Naive thymus-derived CD4-positive, alpha-beta T cell (primary cell): ENCODE measurements at regions not wholly inside any gene's neighbourhood (a gene's known extent, or its start where the extent isn't known, plus 50 kb on each side); places are given as distances from the start of the nearest gene placed in this dataset.
A peak's percentile ranks its signal among the peaks of the same experiment; 100 is the strongest.

Source experiments
- ATAC-seq: fragments of 150-1000 bp; cut with Tn5 transposase; 2 replicates; pipeline ENCODE4 v1.10.0; 2021; ENCODE audit warnings: mild to moderate bottlenecking, moderate library complexity
- CTCF ChIA-PET: fragments of 350-600 bp; sonication (Branson Sonifier 250); formaldehyde crosslinking; loops from one replicate; lab custom pipeline; 2021; ENCODE audit warnings: antibody characterized with exemption; lab: Charles Lee
- POLR2A ChIA-PET: fragments of 350-600 bp; sonication (Branson Sonifier 250); formaldehyde crosslinking; loops from one replicate; lab custom pipeline; 2021; ENCODE audit warnings: antibody characterized with exemption, inconsistent platforms; lab: Charles Lee
- DNase-seq, 9 donors: peaks; one replicate each; pipeline versions ENCODE4 v3.0.0 to v3.0.0-alpha.2; 2020 to 2022; ENCODE audit warnings: mixed read lengths in 1 of 9
- H3K27ac ChIP-seq: one replicate; pipeline ENCODE4 v1.7.0; 2013; ENCODE audit warnings: mild to moderate bottlenecking, low read depth, low read length, moderate library complexity
- H3K27me3 ChIP-seq, 2 donors: one replicate each; pipeline ENCODE4 v1.7.0; 2013; ENCODE audit warnings: low read length in 2 of 2, mild to moderate bottlenecking in 2 of 2, moderate library complexity in 2 of 2; ENCODE audit not compliant: control insufficient read depth in 2 of 2, insufficient read depth in 2 of 2
- H3K36me3 ChIP-seq, 3 experiments: 1 replicate in 2 of 3; 2 replicates in 1 of 3; pipeline ENCODE4 v1.7.0; 2013; ENCODE audit warnings: low read length in 3 of 3, mild to moderate bottlenecking in 3 of 3, moderate library complexity in 1 of 3; ENCODE audit not compliant: insufficient read depth in 3 of 3, control insufficient read depth in 2 of 3
- H3K4me1 ChIP-seq, 2 donors: one replicate each; pipeline ENCODE4 v1.7.0; 2013; ENCODE audit warnings: low read length in 2 of 2, mild to moderate bottlenecking in 2 of 2, moderate library complexity in 1 of 2; ENCODE audit not compliant: control insufficient read depth in 2 of 2, insufficient read depth in 2 of 2
- H3K4me3 ChIP-seq: 2 replicates; pipeline ENCODE4 v1.7.0; 2013; ENCODE audit warnings: mild to moderate bottlenecking, low read length
- H3K9me3 ChIP-seq, 3 experiments: 1 replicate in 2 of 3; 2 replicates in 1 of 3; pipeline ENCODE4 v1.7.0; 2013; ENCODE audit warnings: low read length in 3 of 3; ENCODE audit not compliant: control insufficient read depth in 2 of 3
- H3K27ac Mint-ChIP-seq, 9 donors: one replicate each; pipeline ENCODE4 v1.8.0; 2020 to 2022; ENCODE audit warnings: mixed read lengths in 9 of 9, mild to moderate bottlenecking in 8 of 9, moderate library complexity in 5 of 9, inconsistent platforms in 2 of 9
- H3K27me3 Mint-ChIP-seq, 5 donors: one replicate each; pipeline ENCODE4 v1.8.0; 2021 to 2022; ENCODE audit warnings: mixed read lengths in 5 of 5, mild to moderate bottlenecking in 1 of 5
- H3K36me3 Mint-ChIP-seq, 5 donors: one replicate each; pipeline ENCODE4 v1.8.0; 2020 to 2022; ENCODE audit warnings: mixed read lengths in 5 of 5, mild to moderate bottlenecking in 3 of 5, inconsistent platforms in 1 of 5
- H3K4me1 Mint-ChIP-seq, 7 donors: one replicate each; pipeline ENCODE4 v1.8.0; 2020 to 2022; ENCODE audit warnings: mixed read lengths in 7 of 7, mild to moderate bottlenecking in 3 of 7, inconsistent platforms in 1 of 7
- H3K4me3 Mint-ChIP-seq, 10 donors: one replicate each; pipeline ENCODE4 v1.8.0; 2020 to 2022; ENCODE audit warnings: mild to moderate bottlenecking in 10 of 10, mixed read lengths in 10 of 10, moderate library complexity in 6 of 10, inconsistent platforms in 2 of 10
- H3K9me3 Mint-ChIP-seq, 11 donors: one replicate each; pipeline ENCODE4 v1.8.0; 2020 to 2022; ENCODE audit warnings: mixed read lengths in 11 of 11, mild to moderate bottlenecking in 4 of 11, inconsistent platforms in 1 of 11, moderate library complexity in 1 of 11
- intact Hi-C, 2 donors: fragments of 100-400 bp; cut with micrococcal nuclease; formaldehyde crosslinking; loops; one replicate each; pipeline ENCODE4 v1.15.1; 2023

GRCh38 chr12:104864668-104865067 lies 93.4 kb downstream of the SLC41A2 start:
- Histone ChIP-seq H3K4me3 (no peak overlapping the region), H3K9me3 (no peaks in the 10 kb centered on the region), H3K27ac (no peak overlapping the region), H3K36me3 (no peaks in the 10 kb centered on the region), H3K4me1 (no peaks in the 10 kb centered on the region), H3K27me3 (no peaks in the 10 kb centered on the region)
- ChIA-PET CTCF (interaction anchor here (2.4 kb wide), 1 partner anchor 483 kb away, joined by 11 read pairs; no protein-coding TSS in a partner anchor), POLR2A (no interaction called here)
- no peak overlapping the region for H3K4me3 Mint-ChIP-seq
- H3K27me3 Mint-ChIP-seq, result peaks cover 0 to 9% (median 8%) of the 10 kb centered on the region in 5 donors
- DNase-seq (no peak), ATAC-seq (no peak)
- peaks cover 0 to 12% (median 8%) of the 10 kb centered on the region in 7 donors for H3K4me1 Mint-ChIP-seq
- intact Hi-C loops, result no loop called here
- H3K9me3 Mint-ChIP-seq, result no peaks in the 10 kb centered on the region
- no peaks in the 10 kb centered on the region for H3K36me3 Mint-ChIP-seq
- no peak overlapping the region for H3K27ac Mint-ChIP-seq

GRCh38 chr12:104863296-104863948 lies 94.7 kb downstream of the SLC41A2 start:
- peak overlapping the region in 1 of 9 donors; percentile 7 for H3K27ac Mint-ChIP-seq
- no peak overlapping the region for H3K4me3 ChIP-seq
- no peaks in the 10 kb centered on the region for H3K9me3 ChIP-seq
- no peak overlapping the region for H3K27ac ChIP-seq
- ATAC-seq, result no peak
- H3K4me3 Mint-ChIP-seq, result no peak overlapping the region
- peaks cover 0 to 4% (median 0%) of the 10 kb centered on the region in 5 donors for H3K27me3 Mint-ChIP-seq
- no peaks in the 10 kb centered on the region for H3K4me1 ChIP-seq
- no peaks in the 10 kb centered on the region for H3K9me3 Mint-ChIP-seq
- peaks cover 0 to 12% (median 8%) of the 10 kb centered on the region in 7 donors for H3K4me1 Mint-ChIP-seq
- H3K27me3 ChIP-seq, result no peaks in the 10 kb centered on the region
- ChIA-PET POLR2A (no interaction called here), CTCF (interaction anchor here (2.4 kb wide), 1 partner anchor 482 kb away, joined by 11 read pairs; no protein-coding TSS in a partner anchor)
- no peak for DNase-seq
- H3K36me3 ChIP-seq, result no peaks in the 10 kb centered on the region
- peaks cover 0 to 3% (median 0%) of the 10 kb centered on the region in 5 donors for H3K36me3 Mint-ChIP-seq
- intact Hi-C loops, result no loop called here

GRCh38 chr12:104858611-104859543 lies 99.2 kb downstream of the SLC41A2 start:
- H3K9me3 ChIP-seq, result no peaks in the 10 kb centered on the region
- no peaks in the 10 kb centered on the region for H3K36me3 ChIP-seq
- Mint-ChIP-seq H3K4me3 (no peak overlapping the region), H3K27me3 (no peaks in the 10 kb centered on the region), H3K27ac (no peak overlapping the region), H3K36me3 (peaks cover 0 to 9% (median 0%) of the 10 kb centered on the region in 5 donors), H3K4me1 (peaks cover 0 to 2% (median 0%) of the 10 kb centered on the region in 7 donors), H3K9me3 (peaks cover 0 to 4% (median 0%) of the 10 kb centered on the region in 11 donors)
- CTCF ChIA-PET, result interaction anchor here (0.6 kb wide), 1 partner anchor 409 kb away, joined by 3 read pairs; no protein-coding TSS in a partner anchor
- no peaks in the 10 kb centered on the region for H3K27me3 ChIP-seq
- ATAC-seq (no peak), DNase-seq (no peak)
- POLR2A ChIA-PET, result no interaction called here
- no peak overlapping the region for H3K27ac ChIP-seq
- no peaks in the 10 kb centered on the region for H3K4me1 ChIP-seq
- no peak overlapping the region for H3K4me3 ChIP-seq
- intact Hi-C loops, result no loop called here

- Mint-ChIP-seq H3K36me3 (peaks cover 0 to 9% (median 0%) of the 10 kb centered on the region in 5 donors), H3K9me3 (peaks cover 0 to 4% (median 0%) of the 10 kb centered on the region in 11 donors), H3K4me3 (no peak overlapping the region), H3K27me3 (peaks cover 0 to 4% (median 0%) of the 10 kb centered on the region in 5 donors), H3K27ac (no peak overlapping the region), H3K4me1 (peaks cover 0 to 2% (median 0%) of the 10 kb centered on the region in 7 donors)
- H3K4me1 ChIP-seq, result no peaks in the 10 kb centered on the region
- H3K4me3 ChIP-seq, result no peak overlapping the region
- no peak overlapping the region for H3K27ac ChIP-seq
- POLR2A ChIA-PET, result no interaction called here
- H3K27me3 ChIP-seq, result no peaks in the 10 kb centered on the region
- no peaks in the 10 kb centered on the region for H3K9me3 ChIP-seq
- CTCF ChIA-PET, result interaction anchor here (1.3 kb wide), 1 partner anchor 475 kb away, joined by 4 read pairs; no protein-coding TSS in a partner anchor
- no peak for ATAC-seq
- H3K36me3 ChIP-seq, result no peaks in the 10 kb centered on the region
- DNase-seq, result no peak
- intact Hi-C loops, result no loop called here
Measured at GRCh38 chr12:104856531-104856930, 101.6 kb downstream of the SLC41A2 start.

GRCh38 chr12:104855599-104855998 lies 102.5 kb downstream of the SLC41A2 start:
- no peaks in the 10 kb centered on the region for H3K27me3 ChIP-seq
- Mint-ChIP-seq H3K27ac (no peak overlapping the region), H3K36me3 (peaks cover 0 to 9% (median 0%) of the 10 kb centered on the region in 5 donors), H3K27me3 (peaks cover 0 to 4% (median 0%) of the 10 kb centered on the region in 5 donors), H3K9me3 (peaks cover 0 to 4% (median 0%) of the 10 kb centered on the region in 11 donors), H3K4me3 (no peak overlapping the region), H3K4me1 (no peaks in the 10 kb centered on the region)
- no peak overlapping the region for H3K27ac ChIP-seq
- no peak for DNase-seq
- POLR2A ChIA-PET, result interaction anchor here (0.6 kb wide), 1 partner anchor 104 kb away, joined by 7 read pairs; no protein-coding TSS in a partner anchor
- ATAC-seq, result no peak
- H3K4me3 ChIP-seq, result no peak overlapping the region
- H3K9me3 ChIP-seq, result no peaks in the 10 kb centered on the region
- H3K36me3 ChIP-seq, result no peaks in the 10 kb centered on the region
- CTCF ChIA-PET, result interaction anchor here (1.3 kb wide), 1 partner anchor 474 kb away, joined by 4 read pairs; no protein-coding TSS in a partner anchor
- intact Hi-C loops, result no loop called here
- no peaks in the 10 kb centered on the region for H3K4me1 ChIP-seq

GRCh38 chr12:104852896-104853295 lies 105.2 kb downstream of the SLC41A2 start:
- peaks cover 0 to 4% (median 0%) of the 10 kb centered on the region in 11 donors for H3K9me3 Mint-ChIP-seq
- H3K36me3 Mint-ChIP-seq, result peaks cover 0 to 6% (median 0%) of the 10 kb centered on the region in 5 donors
- Histone ChIP-seq H3K27me3 (no peaks in the 10 kb centered on the region), H3K36me3 (no peaks in the 10 kb centered on the region), H3K9me3 (no peaks in the 10 kb centered on the region), H3K27ac (no peak overlapping the region), H3K4me1 (no peaks in the 10 kb centered on the region), H3K4me3 (no peak overlapping the region)
- POLR2A ChIA-PET, result no interaction called here
- intact Hi-C loops, result no loop called here
- CTCF ChIA-PET, result no interaction called here
- H3K27ac Mint-ChIP-seq, result no peak overlapping the region
- no peak overlapping the region for H3K4me3 Mint-ChIP-seq
- ATAC-seq (no peak), DNase-seq (no peak)
- peaks cover 0 to 9% (median 0%) of the 10 kb centered on the region in 5 donors for H3K27me3 Mint-ChIP-seq
- no peaks in the 10 kb centered on the region for H3K4me1 Mint-ChIP-seq
